Body of pancreas (tissue), 4 donors: ENCODE measurements at regions not wholly inside any gene's neighbourhood (a gene's known extent, or its start where the extent isn't known, plus 50 kb on each side); places are given as distances from the start of the nearest gene placed in this dataset.

ENCODE experiments used
- ATAC-seq: fragments of 150-250 bp; one replicate; pipeline ENCODE4 v1.9.1; 2016
- DNase-seq, 4 donors: peaks; one replicate each; pipeline ENCODE4 v3.0.0-alpha.2; 2019
- H3K27ac ChIP-seq, 4 donors: fragments of 200-600 bp; sonication (generic); 1 replicate in 3 of 4; 2 replicates in 1 of 4; pipeline versions ENCODE4 v1.5.1 to v1.6.1; 2016 to 2019; ENCODE audit warnings: mild to moderate bottlenecking in 1 of 4, mixed read lengths in 1 of 4, moderate library complexity in 1 of 4
- H3K27me3 ChIP-seq, 2 donors: fragments of 200-600 bp; sonication (generic); one replicate each; pipeline ENCODE4 v1.6.0; 2016; ENCODE audit warnings: mild to moderate bottlenecking in 1 of 2
- H3K36me3 ChIP-seq, 2 donors: fragments of 200-600 bp; sonication (generic); replicated peaks in 1 of 2; 2 replicates each; pipeline ENCODE4 v1.5.1; 2016; ENCODE audit warnings: low read depth in 2 of 2; ENCODE audit not compliant: insufficient read depth in 1 of 2
- H3K4me1 ChIP-seq: fragments of 200-600 bp; sonication (generic); one replicate; pipeline ENCODE4 v1.6.0; 2016
- H3K4me3 ChIP-seq, 2 donors: fragments of 200-600 bp; sonication (generic); 1 replicate in 1 of 2; 2 replicates in 1 of 2; pipeline ENCODE4 v1.5.1; 2016 to 2019
- H3K9me3 ChIP-seq, 3 donors: fragments of 200-600 bp; sonication (generic); 1 replicate in 2 of 3; 2 replicates in 1 of 3; pipeline ENCODE4 v1.5.1; 2016
- CTCF ChIP-seq, 7 experiments: fragments of 450-650 bp in 4 of 7; fragments of 200-600 bp in 3 of 7; sonication (generic) in 3 of 7; IDR thresholded peaks; one replicate each; pipeline ENCODE4 v1.5.1; 2016 to 2019; ENCODE audit warnings: antibody characterized with exemption in 7 of 7
- POLR2A ChIP-seq, 3 donors: fragments of 450-650 bp; IDR thresholded peaks; one replicate each; pipeline ENCODE4 v1.6.1; 2016; ENCODE audit warnings: antibody characterized with exemption in 3 of 3, mild to moderate bottlenecking in 2 of 3
- WGBS, 2 donors: methylation state at CpG; one replicate each; pipeline ENCODE4 v1.1.5; 2017; 5-methylcytosine and 5-hydroxymethylcytosine counted together
- intact Hi-C: fragments of 100-400 bp; cut with DNase I; formaldehyde crosslinking; loops from one replicate; pipeline ENCODE4 v1.15.1; 2023

- no peaks in the 10 kb centered on the region for H3K9me3 ChIP-seq
- no peaks in the 10 kb centered on the region for H3K4me1 ChIP-seq
- DNase-seq, result no peak
- no peak for ATAC-seq
- intact Hi-C loops, result no loop called here
- no peak for TF ChIP-seq CTCF (IDR thresholded peaks at IDR 0.05)
- TF ChIP-seq POLR2A (IDR thresholded peaks at IDR 0.05), result no peak
- WGBS, 2 donors, result 51 to 69% methylated on average over 6 of the region's 6 CpGs
- H3K27ac ChIP-seq, result no peak overlapping the region
- H3K4me3 ChIP-seq, result no peak overlapping the region
- H3K27me3 ChIP-seq, result peaks cover 0 to 4% of the 10 kb centered on the region in 2 donors
- H3K36me3 ChIP-seq, result no peaks in the 10 kb centered on the region
Measured at GRCh38 chr2:104518256-104518655, 335.7 kb upstream of the POU3F3 start.

- TF ChIP-seq POLR2A (IDR thresholded peaks at IDR 0.05) (no peak), CTCF (IDR thresholded peaks at IDR 0.05) (no peak)
- Histone ChIP-seq H3K4me1 (no peaks in the 10 kb centered on the region), H3K9me3 (no peaks in the 10 kb centered on the region), H3K27ac (no peak overlapping the region), H3K36me3 (no peaks in the 10 kb centered on the region), H3K27me3 (peaks cover 0 to 4% of the 10 kb centered on the region in 2 donors), H3K4me3 (no peak overlapping the region)
- 23 to 35% methylated on average over 5 of the region's 5 CpGs for WGBS, 2 donors
- intact Hi-C loops, result no loop called here
- DNase-seq, result no peak
- no peak for ATAC-seq
Measured at GRCh38 chr2:104521247-104521646, 332.7 kb upstream of the POU3F3 start.

GRCh38 chr2:104523921-104524320, 330.0 kb upstream of the POU3F3 start:
- no peak for ATAC-seq

GRCh38 chr2:104528101-104528500, 325.8 kb upstream of the POU3F3 start:
- TF ChIP-seq POLR2A (IDR thresholded peaks at IDR 0.05) (no peak), CTCF (IDR thresholded peaks at IDR 0.05) (no peak)
- ATAC-seq, result no peak
- no peak overlapping the region for H3K4me3 ChIP-seq

More at GRCh38 chr2:104523921-104524320, 330.0 kb upstream of the POU3F3 start:
- H3K4me1 ChIP-seq, result no peaks in the 10 kb centered on the region
- H3K27me3 ChIP-seq, result peaks cover 0 to 4% of the 10 kb centered on the region in 2 donors
- no peaks in the 10 kb centered on the region for H3K36me3 ChIP-seq
- TF ChIP-seq POLR2A (IDR thresholded peaks at IDR 0.05), result no peak
- TF ChIP-seq CTCF (IDR thresholded peaks at IDR 0.05), result no peak
- no peak overlapping the region for H3K27ac ChIP-seq
- intact Hi-C loops, result no loop called here
- no peak overlapping the region for H3K4me3 ChIP-seq
- DNase-seq, result no peak
- no peaks in the 10 kb centered on the region for H3K9me3 ChIP-seq
- 64 to 68% methylated on average over 2 of the region's 2 CpGs for WGBS, 2 donors

GRCh38 chr2:104531122-104531521, 322.8 kb upstream of the POU3F3 start:
- DNase-seq (no peak), ATAC-seq (no peak)
- no peaks in the 10 kb centered on the region for H3K36me3 ChIP-seq
- no peak overlapping the region for H3K27ac ChIP-seq
- WGBS, 2 donors, result 78% methylated on average over 10 of the region's 10 CpGs
- H3K9me3 ChIP-seq, result no peaks in the 10 kb centered on the region
- H3K4me3 ChIP-seq, result no peak overlapping the region
- no peaks in the 10 kb centered on the region for H3K4me1 ChIP-seq
- H3K27me3 ChIP-seq, result no peaks in the 10 kb centered on the region
- intact Hi-C loops, result no loop called here
- TF ChIP-seq CTCF (IDR thresholded peaks at IDR 0.05) (no peak), POLR2A (IDR thresholded peaks at IDR 0.05) (no peak)

More at GRCh38 chr2:104528101-104528500, 325.8 kb upstream of the POU3F3 start:
- Histone ChIP-seq H3K27ac (no peak overlapping the region), H3K9me3 (no peaks in the 10 kb centered on the region), H3K36me3 (no peaks in the 10 kb centered on the region), H3K4me1 (no peaks in the 10 kb centered on the region), H3K27me3 (no peaks in the 10 kb centered on the region)
- WGBS, 2 donors, result 58 to 69% methylated on average over 8 of the region's 8 CpGs
- DNase-seq, result peak in 1 of 4 donors; percentile 4
- intact Hi-C loops, result no loop called here
